HG02623 (cell line): ENCODE measurements at regions not wholly inside any gene's neighbourhood (a gene's known extent, or its start where the extent isn't known, plus 50 kb on each side); places are given as distances from the start of the nearest gene placed in this dataset.

Experiments used
- ATAC-seq: cut with Tn5 transposase; IDR thresholded peaks from one replicate; pipeline ENCODE4 v1.9.1; 2021; ENCODE audit warnings: moderate library complexity; ENCODE audit not compliant: unreplicated experiment

DNA sequence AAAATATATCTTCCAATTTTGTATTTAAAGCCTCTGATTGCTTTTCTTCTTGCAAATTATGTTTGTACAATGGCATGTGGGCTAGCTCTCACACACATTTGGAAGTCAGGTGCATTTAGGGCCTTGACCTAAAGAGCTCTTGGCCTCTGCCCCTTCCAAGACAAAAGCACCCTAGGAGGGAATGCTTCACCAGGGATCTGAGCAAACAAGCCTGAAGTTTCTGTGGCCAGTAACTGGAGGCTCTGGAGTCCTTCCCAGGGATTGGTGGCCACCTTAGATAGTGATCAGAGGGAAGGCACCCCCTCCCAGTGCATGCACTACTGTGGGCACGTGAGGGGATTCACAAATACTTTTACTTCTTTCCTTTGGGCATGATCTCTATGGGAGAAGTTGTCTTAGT lies 60.3 kb upstream of the DIPK2B start:
- ATAC-seq = no peak

DNA sequence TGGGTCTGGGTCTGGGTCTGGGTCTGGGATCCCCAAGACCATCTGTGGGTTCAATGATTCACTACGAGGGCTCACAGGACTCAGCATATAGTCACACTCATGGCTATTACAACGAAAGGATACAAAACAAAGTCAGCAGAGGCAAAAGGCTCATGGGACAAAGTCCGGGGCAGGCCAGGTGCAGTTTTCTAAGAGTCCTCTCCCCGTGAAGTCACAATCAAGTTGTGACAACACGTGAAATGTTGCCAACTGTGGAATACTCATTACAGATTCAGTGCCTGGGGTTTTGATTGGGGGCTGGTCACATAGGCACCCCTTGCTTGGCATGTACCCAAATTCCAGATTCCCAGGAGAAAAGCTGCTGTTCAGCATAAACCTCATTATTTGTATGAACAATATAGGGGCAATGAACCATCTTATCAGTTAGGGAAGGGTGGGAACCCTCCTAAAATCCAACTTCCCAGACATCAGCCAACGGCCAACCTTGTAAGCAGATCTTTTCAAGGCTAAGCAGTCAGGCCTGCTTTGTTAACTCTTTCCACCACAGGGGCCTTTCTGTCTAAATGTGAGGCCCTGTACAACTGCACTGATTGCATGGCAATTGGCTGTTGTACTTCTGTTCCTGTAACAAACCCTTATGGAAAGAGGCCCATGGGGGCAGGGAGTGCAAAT lies 58.2 kb upstream of the DIPK2B start:
- no peak for ATAC-seq
